ENCODE measurements at regions not wholly inside any gene's neighbourhood (a gene's known extent, or its start where the extent isn't known, plus 50 kb on each side); places are given as distances from the start of the nearest gene placed in this dataset.

GRCh38 chr14:38762426-38762825, 340.6 kb downstream of the SEC23A start:
- DNase-seq (ENCODE audit: low spot score) = no peak

- no peak for DNase-seq (ENCODE audit: low spot score)
Observed at GRCh38 chr14:38761033-38761432, 342.0 kb downstream of the SEC23A start.

- DNase-seq (ENCODE audit: low spot score) = no peak
Observed at GRCh38 chr14:38758661-38759060, 344.4 kb downstream of the SEC23A start.

- DNase-seq (ENCODE audit: low spot score) = no peak
Observed at GRCh38 chr14:38755036-38755435, 348.0 kb downstream of the SEC23A start.

- DNase-seq (ENCODE audit: low spot score) = no peak
Observed at GRCh38 chr14:38752750-38753149, 350.3 kb downstream of the SEC23A start.

- no peak for DNase-seq (ENCODE audit: low spot score)
Observed at GRCh38 chr14:38752341-38752740, 350.7 kb downstream of the SEC23A start.

GRCh38 chr14:38751459-38751858, 351.6 kb downstream of the SEC23A start:
- DNase-seq (ENCODE audit: low spot score) = no peak

- no peak for DNase-seq (ENCODE audit: low spot score)
Observed at GRCh38 chr14:38749936-38750335, 353.1 kb downstream of the SEC23A start.

- DNase-seq (ENCODE audit: low spot score) = no peak
Observed at GRCh38 chr14:38745861-38746260, 357.2 kb downstream of the SEC23A start.

GRCh38 chr14:38743966-38744584, 359.0 kb downstream of the SEC23A start:
- no peak for DNase-seq (ENCODE audit: low spot score)

GRCh38 chr14:38737686-38738407, 365.2 kb downstream of the SEC23A start:
- no peak for DNase-seq (ENCODE audit: low spot score)

- no peak for DNase-seq (ENCODE audit: low spot score)
Observed at GRCh38 chr14:38735005-38735404, 368.0 kb downstream of the SEC23A start.

- no peak for DNase-seq (ENCODE audit: low spot score)
Observed at GRCh38 chr14:38731962-38732361, 371.1 kb downstream of the SEC23A start.

- DNase-seq (ENCODE audit: low spot score) = no peak
Observed at GRCh38 chr14:38730420-38730819, 372.6 kb downstream of the SEC23A start.

- DNase-seq (ENCODE audit: low spot score) = no peak
Observed at GRCh38 chr14:38727731-38728130, 375.3 kb downstream of the SEC23A start.

GRCh38 chr14:38724621-38725020, 378.4 kb downstream of the SEC23A start:
- DNase-seq (ENCODE audit: low spot score) = no peak

- no peak for DNase-seq (ENCODE audit: low spot score)
Observed at GRCh38 chr14:38723959-38724358, 379.1 kb downstream of the SEC23A start.

- no peak for DNase-seq (ENCODE audit: low spot score)
Observed at GRCh38 chr14:38723277-38723676, 379.8 kb downstream of the SEC23A start.

- DNase-seq (ENCODE audit: low spot score) = peak; percentile 18
Observed at GRCh38 chr14:38721822-38722431, 381.1 kb downstream of the SEC23A start.

- DNase-seq (ENCODE audit: low spot score) = no peak
Observed at GRCh38 chr14:38718519-38718918, 384.5 kb downstream of the SEC23A start.

- no peak for DNase-seq (ENCODE audit: low spot score)
Observed at GRCh38 chr14:38716926-38717325, 386.1 kb downstream of the SEC23A start.

- DNase-seq (ENCODE audit: low spot score) = no peak
Observed at GRCh38 chr14:38710881-38711280, 392.2 kb downstream of the SEC23A start.

GRCh38 chr14:38710196-38710595, 392.8 kb downstream of the SEC23A start:
- no peak for DNase-seq (ENCODE audit: low spot score)

Measured in CD4-positive, alpha-beta T cell treated with Interleukin-15 for 4 hours (primary cell).